ENCODE measurements at regions not wholly inside any gene's neighbourhood (a gene's known extent, or its start where the extent isn't known, plus 50 kb on each side); places are given as distances from the start of the nearest gene placed in this dataset.

- TF ChIP-seq CTCF (IDR thresholded peaks at IDR 0.05) (no peak), POLR2A (IDR thresholded peaks at IDR 0.05) (no peak)
Measured at GRCh38 chr2:94776036-94776435, 95.2 kb upstream of the TEKT4 start.

Data from lower leg skin (tissue), 3 donors.